HUES48 (cell line): ENCODE measurements at regions not wholly inside any gene's neighbourhood (a gene's known extent, or its start where the extent isn't known, plus 50 kb on each side); places are given as distances from the start of the nearest gene placed in this dataset.

ENCODE experiments used
- H3K27ac ChIP-seq: one replicate; pipeline ENCODE4 v1.7.0; 2013; ENCODE audit warnings: low read depth, low read length, inconsistent platforms
- H3K27me3 ChIP-seq: 2 replicates; pipeline ENCODE4 v1.6.1; 2013; ENCODE audit warnings: mild to moderate bottlenecking, low read length; ENCODE audit not compliant: control insufficient read depth, insufficient read depth
- H3K36me3 ChIP-seq: 2 replicates; pipeline ENCODE4 v1.6.1; 2013; ENCODE audit warnings: low read length; ENCODE audit not compliant: control insufficient read depth, insufficient read depth
- H3K4me1 ChIP-seq: 2 replicates; pipeline ENCODE4 v1.6.1; 2013; ENCODE audit warnings: mild to moderate bottlenecking, low read length; ENCODE audit not compliant: control insufficient read depth, insufficient read depth
- H3K4me3 ChIP-seq: 2 replicates; pipeline ENCODE4 v1.5.1; 2013; ENCODE audit warnings: mild to moderate bottlenecking, low read depth, low read length
- H3K9ac ChIP-seq: 2 replicates; pipeline ENCODE4 v1.6.1; 2013; ENCODE audit warnings: mild to moderate bottlenecking, low read depth, low read length, moderate library complexity
- H3K9me3 ChIP-seq: 2 replicates; pipeline ENCODE4 v1.6.1; 2013; ENCODE audit warnings: low read length; ENCODE audit not compliant: control insufficient read depth, insufficient read depth

DNA sequence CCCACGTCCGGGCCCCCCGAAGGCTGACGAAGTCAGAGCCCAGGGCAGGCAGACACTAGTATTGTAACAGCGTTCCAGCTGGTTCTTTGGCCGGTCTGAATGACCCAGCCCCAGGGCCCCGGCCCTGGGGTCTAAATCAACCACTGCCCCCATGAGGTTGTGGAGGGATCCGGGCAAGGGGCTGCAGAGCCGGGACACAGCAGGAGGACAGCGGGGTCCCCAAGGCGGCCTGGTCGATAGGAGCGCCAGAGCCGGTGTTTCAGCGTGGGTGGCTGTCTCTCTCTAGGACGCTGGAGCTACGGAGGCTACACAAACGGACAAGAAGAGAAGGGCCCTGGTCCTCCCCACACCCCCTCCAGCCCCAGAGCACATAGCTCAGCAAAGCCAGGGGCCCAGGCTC lies 101.8 kb downstream of the RBFOX3 start:
- Histone ChIP-seq H3K4me3 (no peak overlapping the region), H3K27me3 (no peaks in the 10 kb centered on the region), H3K9me3 (no peaks in the 10 kb centered on the region), H3K27ac (no peak overlapping the region), H3K4me1 (no peaks in the 10 kb centered on the region), H3K9ac (no peak overlapping the region), H3K36me3 (no peaks in the 10 kb centered on the region)

GRCh38 chr17:79508291-79508716 lies 102.5 kb downstream of the RBFOX3 start:
- H3K9me3 ChIP-seq = no peaks in the 10 kb centered on the region
- no peaks in the 10 kb centered on the region for H3K36me3 ChIP-seq
- no peak overlapping the region for H3K9ac ChIP-seq
- H3K27ac ChIP-seq = no peak overlapping the region
- no peaks in the 10 kb centered on the region for H3K27me3 ChIP-seq
- no peak overlapping the region for H3K4me3 ChIP-seq
- H3K4me1 ChIP-seq = no peaks in the 10 kb centered on the region

GRCh38 chr17:79506955-79507354 lies 103.9 kb downstream of the RBFOX3 start:
- Histone ChIP-seq H3K4me1 (no peaks in the 10 kb centered on the region), H3K36me3 (no peaks in the 10 kb centered on the region), H3K9ac (no peak overlapping the region)

GRCh38 chr17:79506150-79506870 lies 104.5 kb downstream of the RBFOX3 start:
- H3K36me3 ChIP-seq = no peaks in the 10 kb centered on the region
- no peak overlapping the region for H3K4me3 ChIP-seq
- no peaks in the 10 kb centered on the region for H3K9me3 ChIP-seq
- no peak overlapping the region for H3K9ac ChIP-seq
- H3K27ac ChIP-seq = no peak overlapping the region
- H3K27me3 ChIP-seq = no peaks in the 10 kb centered on the region
- no peaks in the 10 kb centered on the region for H3K4me1 ChIP-seq

More at GRCh38 chr17:79506955-79507354, 103.9 kb downstream of the RBFOX3 start:
- no peak overlapping the region for H3K27ac ChIP-seq
- no peaks in the 10 kb centered on the region for H3K9me3 ChIP-seq
- no peak overlapping the region for H3K4me3 ChIP-seq
- H3K27me3 ChIP-seq = no peaks in the 10 kb centered on the region

DNA sequence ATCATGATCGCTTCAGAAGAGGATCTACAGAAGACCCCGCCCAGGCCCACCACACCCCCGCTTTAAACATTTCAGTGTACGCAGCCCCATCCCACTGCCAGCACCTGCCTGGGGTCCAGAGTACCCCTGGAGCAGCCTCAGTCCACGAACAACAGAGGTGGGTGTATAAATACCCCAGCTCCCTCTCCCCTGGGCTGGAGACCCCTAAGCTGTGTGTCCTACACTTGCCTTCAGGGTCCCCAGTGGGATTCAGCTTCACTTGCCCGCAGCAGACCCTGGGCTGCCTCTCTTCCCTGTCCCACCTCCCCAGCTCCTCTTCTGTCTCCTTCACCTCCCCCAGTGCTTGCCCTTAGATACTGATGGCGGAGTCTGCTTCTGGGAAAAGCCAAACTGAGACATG lies 105.7 kb downstream of the RBFOX3 start:
- no peaks in the 10 kb centered on the region for H3K27me3 ChIP-seq
- H3K9me3 ChIP-seq = no peaks in the 10 kb centered on the region
- no peak overlapping the region for H3K4me3 ChIP-seq
- H3K4me1 ChIP-seq = no peaks in the 10 kb centered on the region
- H3K27ac ChIP-seq = no peak overlapping the region
- H3K36me3 ChIP-seq = no peaks in the 10 kb centered on the region
- no peak overlapping the region for H3K9ac ChIP-seq

- no peaks in the 10 kb centered on the region for H3K9me3 ChIP-seq
- H3K27ac ChIP-seq = no peak overlapping the region
- H3K27me3 ChIP-seq = no peaks in the 10 kb centered on the region
- no peak overlapping the region for H3K4me3 ChIP-seq
- no peaks in the 10 kb centered on the region for H3K4me1 ChIP-seq
- no peak overlapping the region for H3K9ac ChIP-seq
- no peaks in the 10 kb centered on the region for H3K36me3 ChIP-seq
Measured at GRCh38 chr17:79504181-79504605, 106.7 kb downstream of the RBFOX3 start.

DNA sequence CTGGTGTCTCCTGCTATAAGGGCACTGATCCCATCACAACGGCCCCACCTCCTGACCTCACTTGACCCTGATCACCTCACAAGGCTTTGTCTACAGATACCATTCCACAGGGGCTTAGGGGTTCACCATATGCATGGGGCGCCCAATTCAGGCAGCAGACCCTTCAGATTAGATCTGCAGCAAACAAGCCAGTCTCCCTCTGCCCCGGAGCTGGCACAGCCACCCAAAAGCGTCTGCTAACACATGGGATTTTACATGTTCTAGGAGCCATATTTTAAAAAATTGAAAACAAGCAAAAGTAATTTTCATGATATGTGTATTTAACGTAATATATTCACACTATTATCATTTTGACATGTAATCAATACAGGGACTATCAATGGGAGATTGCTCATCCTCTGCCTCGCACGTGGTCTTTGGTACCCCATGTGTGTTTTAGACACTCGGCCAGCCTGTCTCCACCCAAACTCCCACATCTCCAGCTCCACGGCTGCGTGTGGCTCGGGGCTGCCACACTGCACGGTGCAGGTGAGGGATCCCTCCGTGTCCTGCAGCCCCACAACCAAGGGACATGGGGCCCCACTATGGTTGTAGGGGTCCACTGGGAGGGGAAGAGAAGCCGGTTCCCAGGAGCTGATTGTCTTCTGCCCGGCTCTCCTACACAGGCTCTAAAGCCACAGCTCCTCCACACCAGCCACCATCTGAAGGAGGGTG lies 107.6 kb downstream of the RBFOX3 start:
- H3K9me3 ChIP-seq = no peaks in the 10 kb centered on the region
- no peaks in the 10 kb centered on the region for H3K4me1 ChIP-seq
- H3K4me3 ChIP-seq = no peak overlapping the region
- no peaks in the 10 kb centered on the region for H3K27me3 ChIP-seq
- no peak overlapping the region for H3K27ac ChIP-seq
- H3K9ac ChIP-seq = no peak overlapping the region
- no peaks in the 10 kb centered on the region for H3K36me3 ChIP-seq

DNA sequence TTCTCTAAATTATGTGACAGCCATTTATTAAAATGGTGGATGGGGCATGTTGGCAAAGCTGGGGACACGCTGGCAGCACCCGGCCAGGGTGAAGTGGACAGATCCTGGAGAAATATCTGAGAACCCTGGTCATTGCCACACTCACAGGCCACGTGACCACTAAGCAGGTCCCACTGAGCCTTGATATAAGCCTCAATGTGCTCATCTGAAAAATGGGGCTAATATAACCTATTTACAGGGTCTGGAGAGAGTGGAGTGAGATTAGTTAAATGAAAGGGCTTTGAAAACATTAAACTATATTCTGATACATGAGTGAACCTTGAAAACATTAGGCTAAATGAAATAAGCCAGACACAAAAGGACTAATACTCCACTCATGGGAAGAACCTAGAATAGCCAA lies 108.9 kb downstream of the RBFOX3 start:
- H3K9ac ChIP-seq = no peak overlapping the region
- no peaks in the 10 kb centered on the region for H3K36me3 ChIP-seq
- H3K27me3 ChIP-seq = no peaks in the 10 kb centered on the region
- H3K4me1 ChIP-seq = no peaks in the 10 kb centered on the region
- no peak overlapping the region for H3K4me3 ChIP-seq
- no peaks in the 10 kb centered on the region for H3K9me3 ChIP-seq
- no peak overlapping the region for H3K27ac ChIP-seq

DNA sequence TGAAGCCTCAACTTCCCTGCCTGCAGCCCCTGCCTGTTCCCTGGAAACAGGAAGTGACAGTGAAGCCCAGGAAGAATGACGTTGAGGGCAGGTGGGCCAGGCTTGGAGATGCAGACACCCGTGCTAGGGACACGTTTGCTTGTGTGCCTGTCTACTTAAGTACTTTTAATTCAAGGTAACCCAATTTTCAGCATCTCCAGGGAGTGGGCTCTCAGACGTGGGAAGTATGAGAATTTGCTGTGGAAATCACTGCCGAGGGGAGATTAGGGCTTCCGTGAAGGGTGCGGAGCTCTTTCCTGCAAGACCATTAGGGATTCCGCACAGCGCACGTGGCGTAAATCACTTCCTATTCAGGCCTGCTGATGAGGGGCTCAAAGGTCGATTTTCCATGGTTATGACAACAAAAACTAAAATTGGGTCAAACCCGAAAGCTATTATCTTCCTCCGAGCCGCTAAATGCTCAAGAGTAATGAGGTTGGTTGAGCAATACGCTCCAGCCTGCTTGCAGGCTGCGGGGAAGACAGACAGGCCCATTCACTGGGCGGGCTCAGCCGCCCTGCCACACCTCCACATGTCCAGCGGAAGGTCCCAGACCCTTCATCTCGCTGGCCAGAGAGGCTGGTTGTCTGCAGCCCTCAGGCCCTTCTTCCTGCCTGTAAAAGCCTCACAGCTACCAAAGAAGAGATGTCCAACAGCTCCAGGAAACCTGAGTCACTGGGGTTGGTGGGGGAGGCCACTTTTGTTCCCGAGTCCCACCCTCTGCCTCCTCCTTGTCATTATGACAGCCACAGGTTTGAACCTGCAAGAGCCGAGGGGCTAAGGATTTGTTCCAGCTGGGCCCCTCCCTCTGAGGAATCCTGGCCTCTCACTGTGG lies 109.9 kb downstream of the RBFOX3 start:
- no peak overlapping the region for H3K27ac ChIP-seq

GRCh38 chr17:79498854-79499253 lies 112.0 kb downstream of the RBFOX3 start:
- no peak overlapping the region for H3K9ac ChIP-seq
- H3K4me3 ChIP-seq = no peak overlapping the region
- H3K4me1 ChIP-seq = no peaks in the 10 kb centered on the region
- H3K9me3 ChIP-seq = no peaks in the 10 kb centered on the region
- no peaks in the 10 kb centered on the region for H3K27me3 ChIP-seq
- no peak overlapping the region for H3K27ac ChIP-seq
- no peaks in the 10 kb centered on the region for H3K36me3 ChIP-seq

More for the DNA sequence above, 109.9 kb downstream of the RBFOX3 start:
- no peak overlapping the region for H3K4me3 ChIP-seq
- no peaks in the 10 kb centered on the region for H3K9me3 ChIP-seq
- H3K27me3 ChIP-seq = no peaks in the 10 kb centered on the region
- H3K36me3 ChIP-seq = no peaks in the 10 kb centered on the region
- no peak overlapping the region for H3K9ac ChIP-seq
- H3K4me1 ChIP-seq = no peaks in the 10 kb centered on the region
